Endothelial cell of umbilical vein (primary cell): ENCODE measurements at regions not wholly inside any gene's neighbourhood (a gene's known extent, or its start where the extent isn't known, plus 50 kb on each side); places are given as distances from the start of the nearest gene placed in this dataset.

Experiments
- BruUV-seq: library from RNA; stranded (reverse); fragments of 400-500 nt; replicated peaks from 2 replicates; lab custom pipeline; 2021; lab: Mats Ljungman, UMichigan
- CTCF ChIA-PET: fragments of 300-600, 350-600 bp; sonication (Branson Sonifier 250); formaldehyde crosslinking; loops from one replicate; lab custom pipeline; 2021; ENCODE audit warnings: antibody characterized with exemption, inconsistent platforms; lab: Charles Lee
- POLR2A ChIA-PET: fragments of 300-600, 350-600 bp; sonication (Branson Sonifier 250); formaldehyde crosslinking; loops from one replicate; lab custom pipeline; 2021; ENCODE audit warnings: antibody characterized with exemption, inconsistent platforms; lab: Charles Lee
- DNase-seq: peaks from one replicate; pipeline ENCODE4 v3.0.0-alpha.2; 2011; ENCODE audit warnings: low read depth, low spot score
- FAIRE-seq: peaks from 2 replicates; lab custom pipeline; 2011; peaks lifted over from hg19 to GRCh38; lab: Jason Lieb, UNC
- H2AFZ ChIP-seq: 2 replicates; pipeline ENCODE4 v1.6.0; 2012; ENCODE audit warnings: low read depth, low read length, control low read depth, inconsistent platforms
- H3K27ac ChIP-seq: 2 replicates; pipeline ENCODE4 v1.5.1; 2011; ENCODE audit warnings: low read depth, mild to moderate bottlenecking, control low read depth, low read length, moderate library complexity; ENCODE audit not compliant: insufficient read depth
- H3K27me3 ChIP-seq, 2 experiments: 2 replicates each; pipeline versions ENCODE4 v1.6.0 to v1.6.1; 2011; ENCODE audit warnings: low read length in 2 of 2, mixed read lengths in 1 of 2; ENCODE audit not compliant: control insufficient read depth in 2 of 2, insufficient read depth in 2 of 2
- H3K36me3 ChIP-seq, 2 experiments: 2 replicates in 1 of 2; 3 replicates in 1 of 2; pipeline ENCODE4 v1.5.1; 2011; ENCODE audit warnings: low read length in 2 of 2, mild to moderate bottlenecking in 1 of 2, moderate library complexity in 1 of 2; ENCODE audit not compliant: control insufficient read depth in 2 of 2, insufficient read depth in 2 of 2; ENCODE audit errors: extremely low read depth in 1 of 2
- H3K4me1 ChIP-seq: 3 replicates; pipeline ENCODE4 v1.5.1; 2011; ENCODE audit warnings: mild to moderate bottlenecking, low read length; ENCODE audit not compliant: control insufficient read depth, insufficient read depth; ENCODE audit errors: extremely low read depth
- H3K4me2 ChIP-seq: 2 replicates; pipeline ENCODE4 v1.6.1; 2011; ENCODE audit warnings: low read length, control low read depth, mixed read lengths; ENCODE audit not compliant: insufficient read depth
- H3K4me3 ChIP-seq, 3 experiments: fragments of 200-600 bp in 1 of 3; sonication (generic), shearing (Covaris generic) in 1 of 3; replicated peaks in 1 of 3; 2 replicates each; pipeline ENCODE4 v1.5.1; 2011 to 2016; ENCODE audit warnings: control low read depth in 3 of 3, low read length in 3 of 3, mild to moderate bottlenecking in 2 of 3, inconsistent platforms in 1 of 3, low read depth in 1 of 3, moderate library complexity in 1 of 3; ENCODE audit not compliant: insufficient read depth in 1 of 3
- H3K79me2 ChIP-seq: 2 replicates; pipeline ENCODE4 v1.6.0; 2012; ENCODE audit warnings: low read length, inconsistent platforms; ENCODE audit not compliant: control insufficient read depth, insufficient read depth
- H3K9ac ChIP-seq: replicated peaks from 2 replicates; pipeline ENCODE3; 2011; ENCODE audit warnings: low read length, control low read depth; ENCODE audit not compliant: insufficient read depth; ENCODE audit errors: extremely low read depth
- H3K9me1 ChIP-seq: replicated peaks from 3 replicates; pipeline ENCODE4 v1.6.0; 2011; ENCODE audit warnings: mild to moderate bottlenecking, low read length; ENCODE audit not compliant: control insufficient read depth, insufficient read depth; ENCODE audit errors: extremely low read depth
- H3K9me3 ChIP-seq: replicated peaks from 2 replicates; pipeline ENCODE4 v1.5.1; 2012; ENCODE audit warnings: low read length, inconsistent platforms; ENCODE audit not compliant: control insufficient read depth, insufficient read depth
- H4K20me1 ChIP-seq: replicated peaks from 2 replicates; pipeline ENCODE3; 2011; ENCODE audit warnings: mild to moderate bottlenecking, low read length; ENCODE audit not compliant: control insufficient read depth, insufficient read depth; ENCODE audit errors: extremely low read depth
- CTCF ChIP-seq, 2 donors: IDR thresholded peaks; 1 replicate in 1 of 2; 2 replicates in 1 of 2; pipeline ENCODE4 v1.5.1; 2011; ENCODE audit warnings: low read length in 2 of 2, mild to moderate bottlenecking in 2 of 2, moderate library complexity in 2 of 2, control low read depth in 1 of 2, inconsistent platforms in 1 of 2, low read depth in 1 of 2; ENCODE audit not compliant: insufficient read depth in 1 of 2; ENCODE audit errors: extremely low read depth in 1 of 2
- EZH2 ChIP-seq: IDR thresholded peaks from 2 replicates; pipeline ENCODE4 v1.6.1; 2012; ENCODE audit warnings: borderline replicate concordance, low read depth, mild to moderate bottlenecking, moderate library complexity, low read length, inconsistent platforms; ENCODE audit not compliant: severe bottlenecking
- FOS ChIP-seq: IDR thresholded peaks from 2 replicates; pipeline ENCODE4 v1.6.1; 2011; ENCODE audit warnings: mild to moderate bottlenecking, low read length, moderate library complexity, borderline replicate concordance; ENCODE audit not compliant: insufficient read depth
- GATA2 ChIP-seq: IDR thresholded peaks from 2 replicates; pipeline ENCODE4 v1.7.0; 2011; ENCODE audit warnings: low read depth, mild to moderate bottlenecking, moderate library complexity, mixed read lengths, low read length; ENCODE audit not compliant: insufficient read length, insufficient read depth
- JUN ChIP-seq: IDR thresholded peaks from 2 replicates; pipeline ENCODE4 v1.6.1; 2011; ENCODE audit warnings: borderline replicate concordance, low read depth; ENCODE audit not compliant: insufficient read length, insufficient read depth
- MYC ChIP-seq: IDR thresholded peaks from one replicate; pipeline ENCODE4 v1.6.1; 2011; ENCODE audit warnings: mild to moderate bottlenecking, low read depth, low read length
- POLR2A ChIP-seq: IDR thresholded peaks from 2 replicates; pipeline ENCODE4 v1.6.1; 2012; ENCODE audit warnings: low read depth, mild to moderate bottlenecking, control low read depth, low read length
- POLR2AphosphoS5 ChIP-seq: IDR thresholded peaks from 2 replicates; pipeline ENCODE4 v1.6.1; 2012; ENCODE audit warnings: low read depth, mild to moderate bottlenecking, control low read depth, low read length, moderate library complexity; ENCODE audit not compliant: insufficient read depth
- dilution Hi-C: fragments of 300-500 bp; cut with MboI; formaldehyde crosslinking; loops from one replicate; pipeline ENCODE4 v1.15.0; 2019; ENCODE audit warnings: low sequenced_read_pairs; ENCODE audit not compliant: extremely low pct_ligation_motif_present
- intact Hi-C: fragments of 100-400 bp; cut with micrococcal nuclease; formaldehyde crosslinking; loops from one replicate; pipeline ENCODE4 v1.10.0; 2022
- TF ChIP-seq, protein P1 (sequence below): IDR thresholded peaks from 2 replicates; pipeline ENCODE4 v1.6.1; 2011; ENCODE audit not compliant: insufficient read depth, insufficient read length

- no peak overlapping the region for H3K27ac ChIP-seq
- dilution Hi-C loops = no loop called here
- H3K4me1 ChIP-seq = no peaks in the 10 kb centered on the region
- H2AFZ ChIP-seq = no peak overlapping the region
- no TSS peak for BruUV-seq
- no peak overlapping the region for H3K9ac ChIP-seq
- H4K20me1 ChIP-seq = no peaks in the 10 kb centered on the region
- no peak overlapping the region for H3K4me3 ChIP-seq
- ChIA-PET CTCF (interaction anchor here (1.2 kb wide), 1 partner anchor 34 kb away, joined by 4 read pairs; no protein-coding TSS in a partner anchor), POLR2A (no interaction called here)
- no peaks in the 10 kb centered on the region for H3K9me1 ChIP-seq
- H3K9me3 ChIP-seq = no peaks in the 10 kb centered on the region
- TF ChIP-seq GATA2 (no peak), MYC (no peak), FOS (no peak), JUN (no peak), CTCF (IDR thresholded peaks at IDR 0.05; ENCODE audit: extremely low read depth in 1 of 2, insufficient read depth in 1 of 2, low read depth in 1 of 2, low read length in 2 of 2) (no peak), EZH2 (no peak), POLR2A (no peak), POLR2AphosphoS5 (no peak)
- TF ChIP-seq, protein P1, sequence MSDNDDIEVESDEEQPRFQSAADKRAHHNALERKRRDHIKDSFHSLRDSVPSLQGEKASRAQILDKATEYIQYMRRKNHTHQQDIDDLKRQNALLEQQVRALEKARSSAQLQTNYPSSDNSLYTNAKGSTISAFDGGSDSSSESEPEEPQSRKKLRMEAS = no peak
- FAIRE-seq (no peak), DNase-seq (no peak)
- H3K36me3 ChIP-seq = no peaks in the 10 kb centered on the region
- H3K27me3 ChIP-seq = no peaks in the 10 kb centered on the region
- intact Hi-C loops = no loop called here
- H3K4me2 ChIP-seq = no peak overlapping the region
- no peaks in the 10 kb centered on the region for H3K79me2 ChIP-seq
These were observed 665.5 kb downstream of the NYAP2 start for GRCh38 chr2:226064932-226065570.
